ENCODE measurements at regions not wholly inside any gene's neighbourhood (a gene's known extent, or its start where the extent isn't known, plus 50 kb on each side); places are given as distances from the start of the nearest gene placed in this dataset.

DNA sequence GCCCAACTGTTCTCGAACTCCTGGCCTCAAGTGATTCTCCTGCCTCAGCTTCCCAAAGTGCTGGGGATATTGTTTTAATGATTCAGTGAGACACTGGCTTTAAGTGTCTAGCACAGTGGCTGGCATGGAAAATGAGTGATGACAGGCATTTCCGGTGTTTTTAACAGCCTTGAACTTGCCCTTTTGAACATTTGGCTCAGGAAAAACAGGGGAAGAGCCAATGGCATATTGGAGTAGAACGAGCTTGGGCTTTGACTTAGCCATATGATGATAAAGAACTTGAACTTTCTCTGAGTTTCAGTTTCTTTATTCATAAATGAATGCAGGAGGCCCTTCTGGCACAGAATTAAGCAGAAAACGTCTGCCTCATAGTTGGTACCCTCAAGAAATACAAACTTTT, 145.0 kb upstream of the HS3ST4 start:
- H3K4me3 ChIP-seq (replicated peaks in 1 of 3; ENCODE audit: insufficient read depth in 1 of 3, low read depth in 1 of 3, low read length in 3 of 3), result no peak overlapping the region
- H3K4me1 ChIP-seq (ENCODE audit: control insufficient read depth, extremely low read depth, insufficient read depth, low read length), result no peaks in the 10 kb centered on the region
- no peak overlapping the region for H3K9ac ChIP-seq (replicated peaks; ENCODE audit: extremely low read depth, insufficient read depth, low read length)
- BruUV-seq (replicated peaks), result no TSS peak
- no peak for TF ChIP-seq FOS (IDR thresholded peaks at IDR 0.05; ENCODE audit: borderline replicate concordance, insufficient read depth, low read length)
- TF ChIP-seq POLR2A (IDR thresholded peaks at IDR 0.05; ENCODE audit: low read depth, low read length), result no peak
- TF ChIP-seq, protein P1, sequence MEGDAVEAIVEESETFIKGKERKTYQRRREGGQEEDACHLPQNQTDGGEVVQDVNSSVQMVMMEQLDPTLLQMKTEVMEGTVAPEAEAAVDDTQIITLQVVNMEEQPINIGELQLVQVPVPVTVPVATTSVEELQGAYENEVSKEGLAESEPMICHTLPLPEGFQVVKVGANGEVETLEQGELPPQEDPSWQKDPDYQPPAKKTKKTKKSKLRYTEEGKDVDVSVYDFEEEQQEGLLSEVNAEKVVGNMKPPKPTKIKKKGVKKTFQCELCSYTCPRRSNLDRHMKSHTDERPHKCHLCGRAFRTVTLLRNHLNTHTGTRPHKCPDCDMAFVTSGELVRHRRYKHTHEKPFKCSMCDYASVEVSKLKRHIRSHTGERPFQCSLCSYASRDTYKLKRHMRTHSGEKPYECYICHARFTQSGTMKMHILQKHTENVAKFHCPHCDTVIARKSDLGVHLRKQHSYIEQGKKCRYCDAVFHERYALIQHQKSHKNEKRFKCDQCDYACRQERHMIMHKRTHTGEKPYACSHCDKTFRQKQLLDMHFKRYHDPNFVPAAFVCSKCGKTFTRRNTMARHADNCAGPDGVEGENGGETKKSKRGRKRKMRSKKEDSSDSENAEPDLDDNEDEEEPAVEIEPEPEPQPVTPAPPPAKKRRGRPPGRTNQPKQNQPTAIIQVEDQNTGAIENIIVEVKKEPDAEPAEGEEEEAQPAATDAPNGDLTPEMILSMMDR (IDR thresholded peaks at IDR 0.05; ENCODE audit: extremely low read depth in 1 of 2, insufficient read depth in 1 of 2, low read depth in 1 of 2, low read length in 2 of 2), result no peak
- TF ChIP-seq GATA2 (IDR thresholded peaks at IDR 0.05; ENCODE audit: insufficient read depth, insufficient read length, low read depth, low read length), result no peak
- no peak for TF ChIP-seq POLR2AphosphoS5 (IDR thresholded peaks at IDR 0.05; ENCODE audit: insufficient read depth, low read depth, low read length)
- no peak for TF ChIP-seq EZH2 (IDR thresholded peaks at IDR 0.05; ENCODE audit: borderline replicate concordance, low read depth, low read length, severe bottlenecking)
- TF ChIP-seq, protein P2, sequence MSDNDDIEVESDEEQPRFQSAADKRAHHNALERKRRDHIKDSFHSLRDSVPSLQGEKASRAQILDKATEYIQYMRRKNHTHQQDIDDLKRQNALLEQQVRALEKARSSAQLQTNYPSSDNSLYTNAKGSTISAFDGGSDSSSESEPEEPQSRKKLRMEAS (IDR thresholded peaks at IDR 0.05; ENCODE audit: insufficient read depth, insufficient read length), result no peak
- no peak for TF ChIP-seq JUN (IDR thresholded peaks at IDR 0.05; ENCODE audit: borderline replicate concordance, insufficient read depth, insufficient read length, low read depth)
- no peak for TF ChIP-seq MYC (IDR thresholded peaks at IDR 0.05; ENCODE audit: low read depth, low read length)
- no peak overlapping the region for H2AFZ ChIP-seq (ENCODE audit: low read depth, low read length)
- dilution Hi-C loops (cut with MboI; ENCODE audit: extremely low pct_ligation_motif_present, low sequenced_read_pairs) (no loop called here), intact Hi-C loops (cut with micrococcal nuclease) (no loop called here)
- H3K9me1 ChIP-seq (replicated peaks; ENCODE audit: control insufficient read depth, extremely low read depth, insufficient read depth, low read length), result no peaks in the 10 kb centered on the region
- H3K36me3 ChIP-seq (ENCODE audit: control insufficient read depth in 2 of 2, extremely low read depth in 1 of 2, insufficient read depth in 2 of 2, low read length in 2 of 2), result no peaks in the 10 kb centered on the region
- H3K27ac ChIP-seq (ENCODE audit: insufficient read depth, low read depth, low read length), result no peak overlapping the region
- DNase-seq (ENCODE audit: low read depth, low spot score), result no peak
- no peaks in the 10 kb centered on the region for H4K20me1 ChIP-seq (replicated peaks; ENCODE audit: control insufficient read depth, extremely low read depth, insufficient read depth, low read length)
- no peak overlapping the region for H3K4me2 ChIP-seq (ENCODE audit: insufficient read depth, low read length)
- no peaks in the 10 kb centered on the region for H3K27me3 ChIP-seq (ENCODE audit: control insufficient read depth in 2 of 2, insufficient read depth in 2 of 2, low read length in 2 of 2)
- H3K9me3 ChIP-seq (replicated peaks; ENCODE audit: control insufficient read depth, insufficient read depth, low read length), result peaks cover 5% of the 10 kb centered on the region
- no peaks in the 10 kb centered on the region for H3K79me2 ChIP-seq (ENCODE audit: control insufficient read depth, insufficient read depth, low read length)
- POLR2A ChIA-PET, result no interaction called here
- no peak for FAIRE-seq
- CTCF ChIA-PET, result no interaction called here
